HCT116 (cell line): ENCODE measurements at regions not wholly inside any gene's neighbourhood (a gene's known extent, or its start where the extent isn't known, plus 50 kb on each side); places are given as distances from the start of the nearest gene placed in this dataset.

Source experiments
- ATAC-seq: fragments of 200-7000 bp; cut with Tn5 transposase; 2 replicates; pipeline ENCODE4 v1.9.1; 2020; ENCODE audit warnings: mild to moderate bottlenecking, moderate library complexity
- BruUV-seq: library from RNA; stranded (reverse); fragments of 400-500 nt; replicated peaks from 2 replicates; lab custom pipeline; 2021; lab: Mats Ljungman, UMichigan
- CTCF ChIA-PET: fragments of 300-600 bp; sonication (Branson Sonifier 250); formaldehyde crosslinking; loops from one replicate; lab custom pipeline; 2021; ENCODE audit warnings: antibody characterized with exemption; lab: Charles Lee
- POLR2A ChIA-PET: fragments of 300-600, 350-600 bp; sonication (Branson Sonifier 250); formaldehyde crosslinking; loops from one replicate; lab custom pipeline; 2021; ENCODE audit warnings: antibody characterized with exemption; lab: Charles Lee
- RAD21 ChIA-PET, 2 experiments: fragments of 300-600 bp; sonication (Branson Sonifier 250); formaldehyde crosslinking; loops; one replicate each; lab custom pipeline; 2023; ENCODE audit warnings: low total read pairs in 2 of 2; ENCODE audit not compliant: uncharacterized antibody in 2 of 2, unreplicated experiment in 2 of 2, low non-redundant PET in 1 of 2; lab: Charles Lee
- DNase-seq: peaks from one replicate; pipeline ENCODE4 v3.0.0-alpha.2; 2010; ENCODE audit warnings: low read depth, low spot score
- H2AFZ ChIP-seq: fragments of 200-600 bp; shearing (Covaris generic), sonication (generic); 2 replicates; pipeline ENCODE4 v1.6.1; 2017; ENCODE audit warnings: low read depth, mixed run types, mixed read lengths, antibody characterized with exemption, low read length; ENCODE audit not compliant: poor library complexity, severe bottlenecking
- H3K27ac ChIP-seq: 2 replicates; pipeline ENCODE4 v1.5.1; 2012; ENCODE audit warnings: low read depth, low read length
- H3K27me3 ChIP-seq: fragments of 200-600 bp; sonication (generic); 2 replicates; pipeline ENCODE4 v1.6.1; 2016; ENCODE audit warnings: mixed run types, low read length, mixed read lengths; ENCODE audit not compliant: insufficient read depth
- H3K36me3 ChIP-seq, 2 experiments: fragments of 200-500 bp in 1 of 2; fragments of 200-600 bp in 1 of 2; sonication (Bioruptor generic) in 1 of 2; sonication (generic) in 1 of 2; 2 replicates each; pipeline versions ENCODE4 v1.5.1 to v1.6.1; 2014 to 2016; ENCODE audit warnings: low read length in 2 of 2, inconsistent platforms in 1 of 2, mixed read lengths in 1 of 2, mixed run types in 1 of 2; ENCODE audit not compliant: insufficient read depth in 2 of 2, control insufficient read depth in 1 of 2
- H3K4me1 ChIP-seq, 2 experiments: fragments of 200-600 bp in 1 of 2; sonication (generic) in 1 of 2; 2 replicates each; pipeline versions ENCODE4 v1.5.1 to v1.6.1; 2012 to 2017; ENCODE audit warnings: low read length in 2 of 2, inconsistent platforms in 1 of 2, mild to moderate bottlenecking in 1 of 2, mixed read lengths in 1 of 2, mixed run types in 1 of 2, moderate library complexity in 1 of 2; ENCODE audit not compliant: insufficient read depth in 2 of 2, control insufficient read depth in 1 of 2
- H3K4me2 ChIP-seq: fragments of 200-600 bp; sonication (generic); 2 replicates; pipeline ENCODE4 v1.6.1; 2017; ENCODE audit warnings: mixed run types, low read length, mixed read lengths
- H3K4me3 ChIP-seq, 2 experiments: fragments of 200-600 bp in 1 of 2; sonication (generic) in 1 of 2; replicated peaks in 1 of 2; 2 replicates each; pipeline ENCODE4 v1.5.1; 2011 to 2016; ENCODE audit warnings: low read length in 2 of 2, control low read depth in 1 of 2, low read depth in 1 of 2, mild to moderate bottlenecking in 1 of 2, mixed read lengths in 1 of 2, mixed run types in 1 of 2
- H3K79me2 ChIP-seq: fragments of 200-600 bp; sonication (generic); 2 replicates; pipeline ENCODE4 v1.6.1; 2017; ENCODE audit warnings: mild to moderate bottlenecking, mixed run types, low read length, moderate library complexity, mixed read lengths; ENCODE audit not compliant: insufficient read depth
- H3K9ac ChIP-seq: fragments of 200-600 bp; sonication (generic); 2 replicates; pipeline ENCODE4 v1.6.1; 2016; ENCODE audit warnings: low read length, mixed read lengths
- H3K9me2 ChIP-seq: fragments of 200-600 bp; sonication (generic), shearing (Covaris generic); 2 replicates; pipeline ENCODE4 v1.6.1; 2017; ENCODE audit warnings: mixed run types, mild to moderate bottlenecking, moderate library complexity; ENCODE audit not compliant: insufficient read depth
- H3K9me3 ChIP-seq, 2 experiments: fragments of 200-500 bp in 1 of 2; fragments of 200-600 bp in 1 of 2; sonication (Bioruptor generic) in 1 of 2; sonication (generic) in 1 of 2; 2 replicates each; pipeline ENCODE4 v1.6.1; 2014 to 2017; ENCODE audit warnings: low read length in 2 of 2, mixed read lengths in 2 of 2, inconsistent platforms in 1 of 2, low read depth in 1 of 2, mild to moderate bottlenecking in 1 of 2, mixed run types in 1 of 2, moderate library complexity in 1 of 2; ENCODE audit not compliant: control insufficient read depth in 1 of 2, insufficient read depth in 1 of 2
- H4K20me1 ChIP-seq: fragments of 200-600 bp; sonication (generic), shearing (Covaris generic); 2 replicates; pipeline ENCODE4 v1.6.1; 2017; ENCODE audit warnings: mixed run types, mild to moderate bottlenecking, moderate library complexity; ENCODE audit not compliant: insufficient read depth
- CBX3 ChIP-seq: IDR thresholded peaks from 2 replicates; pipeline ENCODE4 v1.6.1; 2012; ENCODE audit warnings: low read depth
- EZH2phosphoT487 ChIP-seq: fragments of 200-600 bp; IDR thresholded peaks from 2 replicates; pipeline ENCODE4 v1.6.1; 2018; ENCODE audit warnings: antibody characterized with exemption, borderline replicate concordance
- POLR2AphosphoS5 ChIP-seq: IDR thresholded peaks from 2 replicates; pipeline ENCODE4 v1.6.1; 2011; ENCODE audit warnings: mild to moderate bottlenecking, low read depth, low read length, moderate library complexity
- SP1 ChIP-seq: IDR thresholded peaks from 2 replicates; pipeline ENCODE4 v1.6.1; 2012; ENCODE audit warnings: low read depth
- intact Hi-C: fragments of 100-400 bp; cut with micrococcal nuclease; formaldehyde crosslinking; loops from 2 replicates; pipeline ENCODE4 v1.10.0; 2022
- TF ChIP-seq, protein P1 (sequence below): IDR thresholded peaks from 2 replicates; pipeline ENCODE4 v1.6.1; 2011; ENCODE audit warnings: mild to moderate bottlenecking, low read length, moderate library complexity; ENCODE audit not compliant: insufficient replicate concordance; ENCODE audit errors: extremely low read depth
- TF ChIP-seq, protein P2 (sequence below): IDR thresholded peaks from 2 replicates; pipeline ENCODE4 v1.6.1; 2012
- TF ChIP-seq, protein P3 (sequence below): IDR thresholded peaks from 2 replicates; pipeline ENCODE4 v1.6.1; 2012; ENCODE audit warnings: low read depth

DNA sequence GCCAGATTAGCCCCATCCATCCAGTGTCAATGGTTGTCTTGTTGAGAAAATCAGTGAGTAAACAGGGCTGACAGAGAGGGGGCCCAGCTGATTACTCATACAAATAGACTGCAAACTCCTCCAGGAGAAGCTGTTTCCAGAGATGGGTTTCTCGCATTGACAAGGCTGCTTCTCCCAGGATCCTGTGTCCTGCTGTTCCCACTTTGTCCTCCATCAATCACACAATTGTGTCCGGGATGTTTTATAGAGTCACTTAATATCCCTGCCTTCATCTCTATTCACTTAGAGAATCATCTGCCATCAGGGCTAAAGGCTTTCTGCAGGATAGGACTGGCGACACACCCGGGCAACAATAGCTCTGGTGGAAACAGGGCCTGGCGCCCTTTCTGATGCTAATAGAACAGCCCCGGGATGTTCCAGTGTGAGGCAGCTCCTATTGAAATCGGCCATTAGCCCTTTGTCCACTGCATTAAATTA is 71.7 kb upstream of the TBCA start (continued):
- TF ChIP-seq, protein P1, sequence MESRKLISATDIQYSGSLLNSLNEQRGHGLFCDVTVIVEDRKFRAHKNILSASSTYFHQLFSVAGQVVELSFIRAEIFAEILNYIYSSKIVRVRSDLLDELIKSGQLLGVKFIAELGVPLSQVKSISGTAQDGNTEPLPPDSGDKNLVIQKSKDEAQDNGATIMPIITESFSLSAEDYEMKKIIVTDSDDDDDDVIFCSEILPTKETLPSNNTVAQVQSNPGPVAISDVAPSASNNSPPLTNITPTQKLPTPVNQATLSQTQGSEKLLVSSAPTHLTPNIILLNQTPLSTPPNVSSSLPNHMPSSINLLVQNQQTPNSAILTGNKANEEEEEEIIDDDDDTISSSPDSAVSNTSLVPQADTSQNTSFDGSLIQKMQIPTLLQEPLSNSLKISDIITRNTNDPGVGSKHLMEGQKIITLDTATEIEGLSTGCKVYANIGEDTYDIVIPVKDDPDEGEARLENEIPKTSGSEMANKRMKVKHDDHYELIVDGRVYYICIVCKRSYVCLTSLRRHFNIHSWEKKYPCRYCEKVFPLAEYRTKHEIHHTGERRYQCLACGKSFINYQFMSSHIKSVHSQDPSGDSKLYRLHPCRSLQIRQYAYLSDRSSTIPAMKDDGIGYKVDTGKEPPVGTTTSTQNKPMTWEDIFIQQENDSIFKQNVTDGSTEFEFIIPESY: no peak

DNA sequence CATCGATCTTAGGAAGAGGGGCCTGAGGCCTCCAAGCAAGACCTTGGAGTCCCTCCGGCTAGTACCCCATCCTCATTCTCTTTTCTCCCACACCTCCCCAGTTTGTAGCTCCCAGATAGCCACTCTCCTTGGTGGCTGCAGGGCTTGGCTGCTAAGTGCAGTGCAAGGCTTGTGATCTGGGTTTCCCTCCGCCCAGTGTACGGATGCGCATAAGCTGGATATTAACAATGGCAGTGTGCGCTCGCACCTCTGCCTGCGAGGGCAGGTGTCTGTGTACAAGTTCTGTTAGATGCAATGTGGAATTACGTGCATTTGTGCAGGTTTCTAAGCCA is 71.0 kb upstream of the TBCA start:
- Histone ChIP-seq H3K79me2 (no peaks in the 10 kb centered on the region), H3K4me2 (no peak overlapping the region), H3K36me3 (no peaks in the 10 kb centered on the region), H3K27ac (no peak overlapping the region), H2AFZ (no peak overlapping the region), H3K4me3 (no peak overlapping the region), H3K27me3 (no peaks in the 10 kb centered on the region), H4K20me1 (no peaks in the 10 kb centered on the region), H3K4me1 (no peaks in the 10 kb centered on the region), H3K9ac (no peak overlapping the region), H3K9me3 (no peaks in the 10 kb centered on the region), H3K9me2 (no peaks in the 10 kb centered on the region)
- TF ChIP-seq SP1: no peak
- TF ChIP-seq, protein P2, sequence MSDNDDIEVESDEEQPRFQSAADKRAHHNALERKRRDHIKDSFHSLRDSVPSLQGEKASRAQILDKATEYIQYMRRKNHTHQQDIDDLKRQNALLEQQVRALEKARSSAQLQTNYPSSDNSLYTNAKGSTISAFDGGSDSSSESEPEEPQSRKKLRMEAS: no peak
- TF ChIP-seq, protein P3, sequence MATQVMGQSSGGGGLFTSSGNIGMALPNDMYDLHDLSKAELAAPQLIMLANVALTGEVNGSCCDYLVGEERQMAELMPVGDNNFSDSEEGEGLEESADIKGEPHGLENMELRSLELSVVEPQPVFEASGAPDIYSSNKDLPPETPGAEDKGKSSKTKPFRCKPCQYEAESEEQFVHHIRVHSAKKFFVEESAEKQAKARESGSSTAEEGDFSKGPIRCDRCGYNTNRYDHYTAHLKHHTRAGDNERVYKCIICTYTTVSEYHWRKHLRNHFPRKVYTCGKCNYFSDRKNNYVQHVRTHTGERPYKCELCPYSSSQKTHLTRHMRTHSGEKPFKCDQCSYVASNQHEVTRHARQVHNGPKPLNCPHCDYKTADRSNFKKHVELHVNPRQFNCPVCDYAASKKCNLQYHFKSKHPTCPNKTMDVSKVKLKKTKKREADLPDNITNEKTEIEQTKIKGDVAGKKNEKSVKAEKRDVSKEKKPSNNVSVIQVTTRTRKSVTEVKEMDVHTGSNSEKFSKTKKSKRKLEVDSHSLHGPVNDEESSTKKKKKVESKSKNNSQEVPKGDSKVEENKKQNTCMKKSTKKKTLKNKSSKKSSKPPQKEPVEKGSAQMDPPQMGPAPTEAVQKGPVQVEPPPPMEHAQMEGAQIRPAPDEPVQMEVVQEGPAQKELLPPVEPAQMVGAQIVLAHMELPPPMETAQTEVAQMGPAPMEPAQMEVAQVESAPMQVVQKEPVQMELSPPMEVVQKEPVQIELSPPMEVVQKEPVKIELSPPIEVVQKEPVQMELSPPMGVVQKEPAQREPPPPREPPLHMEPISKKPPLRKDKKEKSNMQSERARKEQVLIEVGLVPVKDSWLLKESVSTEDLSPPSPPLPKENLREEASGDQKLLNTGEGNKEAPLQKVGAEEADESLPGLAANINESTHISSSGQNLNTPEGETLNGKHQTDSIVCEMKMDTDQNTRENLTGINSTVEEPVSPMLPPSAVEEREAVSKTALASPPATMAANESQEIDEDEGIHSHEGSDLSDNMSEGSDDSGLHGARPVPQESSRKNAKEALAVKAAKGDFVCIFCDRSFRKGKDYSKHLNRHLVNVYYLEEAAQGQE: no peak
- no peak for TF ChIP-seq POLR2AphosphoS5
- TF ChIP-seq EZH2phosphoT487: no peak
- TF ChIP-seq CBX3: no peak
- TF ChIP-seq, protein P1: no peak
- no TSS peak for BruUV-seq
- RAD21 ChIA-PET: no interaction called here
- CTCF ChIA-PET: no interaction called here
- POLR2A ChIA-PET: no interaction called here
- no peak for DNase-seq
- no peak for ATAC-seq
- intact Hi-C loops: no loop called here
